Neural progenitor cell (in vitro differentiated cells): ENCODE measurements at regions not wholly inside any gene's neighbourhood (a gene's known extent, or its start where the extent isn't known, plus 50 kb on each side); places are given as distances from the start of the nearest gene placed in this dataset.
"Not testable (repeated sequence)": the region's sequence is repeated elsewhere in the genome, so short reads cannot be mapped to it uniquely, and the experiment has no call there.

Source experiments
- DNase-seq: peaks from one replicate; pipeline ENCODE4 v3.0.0-alpha.2; 2016; ENCODE audit warnings: low spot score
- H2AFZ ChIP-seq: fragments of 200-600 bp; sonication (generic); replicated peaks from 2 replicates; pipeline ENCODE4 v1.6.1; 2016; ENCODE audit warnings: antibody characterized with exemption
- H3F3A ChIP-seq: fragments of 200-600 bp; sonication (generic); 2 replicates; pipeline ENCODE4 v1.6.1; 2016; ENCODE audit warnings: antibody characterized with exemption, low read depth
- H3K27ac ChIP-seq: fragments of 200-600 bp; sonication (generic); 2 replicates; pipeline ENCODE4 v1.5.1; 2016; ENCODE audit warnings: mild to moderate bottlenecking
- H3K27me3 ChIP-seq: fragments of 200-600 bp; sonication (generic); 2 replicates; pipeline ENCODE4 v1.6.1; 2016; ENCODE audit warnings: mild to moderate bottlenecking, moderate library complexity
- H3K36me3 ChIP-seq: fragments of 200-600 bp; sonication (generic); 2 replicates; pipeline ENCODE4 v1.5.1; 2016
- H3K4me1 ChIP-seq: fragments of 200-600 bp; sonication (generic); 2 replicates; pipeline ENCODE4 v1.6.1; 2016; ENCODE audit warnings: mixed run types
- H3K4me2 ChIP-seq: fragments of 200-600 bp; sonication (generic); 2 replicates; pipeline ENCODE4 v1.6.1; 2016
- H3K4me3 ChIP-seq: fragments of 200-600 bp; sonication (generic); 2 replicates; pipeline ENCODE4 v1.5.1; 2016
- H3K79me2 ChIP-seq: fragments of 200-600 bp; sonication (generic); 2 replicates; pipeline ENCODE4 v1.6.1; 2016; ENCODE audit warnings: low read depth
- H3K9ac ChIP-seq: fragments of 200-600 bp; sonication (generic); 2 replicates; pipeline ENCODE4 v1.6.1; 2016
- H3K9me3 ChIP-seq: fragments of 200-600 bp; sonication (generic); 2 replicates; pipeline ENCODE4 v1.5.1; 2016; ENCODE audit warnings: low read depth
- H4K20me1 ChIP-seq: fragments of 200-600 bp; sonication (generic); 2 replicates; pipeline ENCODE4 v1.6.1; 2016; ENCODE audit warnings: low read depth
- H3K27ac Mint-ChIP-seq: 3 replicates; pipeline ENCODE4 v1.8.0; 2021; ENCODE audit warnings: mixed read lengths
- H3K27me3 Mint-ChIP-seq: 2 replicates; pipeline ENCODE4 v1.8.0; 2022; ENCODE audit warnings: low read depth, mild to moderate bottlenecking, inconsistent platforms, moderate library complexity, mixed read lengths; ENCODE audit not compliant: insufficient read depth
- H3K36me3 Mint-ChIP-seq: 3 replicates; pipeline ENCODE4 v1.8.0; 2021; ENCODE audit warnings: mixed read lengths
- H3K4me1 Mint-ChIP-seq: 3 replicates; pipeline ENCODE4 v1.8.0; 2021; ENCODE audit warnings: mixed read lengths
- H3K4me3 Mint-ChIP-seq: 3 replicates; pipeline ENCODE4 v1.8.0; 2021; ENCODE audit warnings: mild to moderate bottlenecking, moderate library complexity, mixed read lengths
- H3K9me3 Mint-ChIP-seq: 3 replicates; pipeline ENCODE4 v1.8.0; 2020; ENCODE audit warnings: mixed read lengths
- CTCF ChIP-seq: fragments of 200-600 bp; sonication (generic); IDR thresholded peaks from 2 replicates; pipeline ENCODE4 v1.5.1; 2017; ENCODE audit warnings: antibody characterized with exemption, mild to moderate bottlenecking
- EZH2 ChIP-seq: fragments of 200-600 bp; sonication (generic); IDR thresholded peaks from 2 replicates; pipeline ENCODE4 v1.6.1; 2017; ENCODE audit warnings: antibody characterized with exemption, mild to moderate bottlenecking, moderate library complexity
- EZH2phosphoT487 ChIP-seq: fragments of 200-600 bp; sonication (generic); IDR thresholded peaks from 2 replicates; pipeline ENCODE4 v1.6.1; 2017; ENCODE audit warnings: antibody characterized with exemption

GRCh38 chrX:82723806-82724205 is 784.3 kb upstream of the POU3F4 start:
- H3K9me3 Mint-ChIP-seq, result no peaks in the 10 kb centered on the region
- Histone ChIP-seq H3K4me2 (no peak overlapping the region), H3K9ac (no peak overlapping the region), H3K4me3 (no peak overlapping the region), H3K79me2 (no peaks in the 10 kb centered on the region), H4K20me1 (no peaks in the 10 kb centered on the region), H3K27me3 (no peaks in the 10 kb centered on the region), H3K36me3 (no peaks in the 10 kb centered on the region), H3K4me1 (no peaks in the 10 kb centered on the region), H3K27ac (no peak overlapping the region), H3F3A (no peaks in the 10 kb centered on the region), H2AFZ (no peak overlapping the region), H3K9me3 (no peaks in the 10 kb centered on the region)
- TF ChIP-seq CTCF, result no peak
- TF ChIP-seq EZH2, result no peak
- TF ChIP-seq EZH2phosphoT487, result no peak
- no peaks in the 10 kb centered on the region for H3K27me3 Mint-ChIP-seq
- DNase-seq, result no peak
- no peaks in the 10 kb centered on the region for H3K36me3 Mint-ChIP-seq
- no peak overlapping the region for H3K4me3 Mint-ChIP-seq
- H3K27ac Mint-ChIP-seq, result no peak overlapping the region
- H3K4me1 Mint-ChIP-seq, result peaks cover 16% of the 10 kb centered on the region

GRCh38 chrX:82727436-82727835 is 780.7 kb upstream of the POU3F4 start:
- not testable (repeated sequence) for H2AFZ ChIP-seq, H3K27ac Mint-ChIP-seq, H3K36me3 Mint-ChIP-seq, H4K20me1 ChIP-seq, H3K27me3 ChIP-seq, H3K36me3 ChIP-seq, H3K27ac ChIP-seq, H3K4me1 ChIP-seq, H3K4me3 ChIP-seq, DNase-seq, H3K9ac ChIP-seq, H3K4me3 Mint-ChIP-seq, H3K79me2 ChIP-seq, H3F3A ChIP-seq, H3K9me3 Mint-ChIP-seq, H3K9me3 ChIP-seq, H3K4me1 Mint-ChIP-seq, H3K4me2 ChIP-seq, H3K27me3 Mint-ChIP-seq

- H3K9me3 Mint-ChIP-seq, result peaks cover 5% of the 10 kb centered on the region
- no peaks in the 10 kb centered on the region for H3K27me3 ChIP-seq
- H3K9ac ChIP-seq, result no peak overlapping the region
- H3K4me1 ChIP-seq, result no peaks in the 10 kb centered on the region
- H4K20me1 ChIP-seq, result no peaks in the 10 kb centered on the region
- no peak for DNase-seq
- no peaks in the 10 kb centered on the region for H3K79me2 ChIP-seq
- H3K9me3 ChIP-seq, result peaks cover 3% of the 10 kb centered on the region
- H3K4me3 Mint-ChIP-seq, result no peak overlapping the region
- TF ChIP-seq CTCF (no peak), EZH2phosphoT487 (no peak), EZH2 (no peak)
- H3K4me2 ChIP-seq, result no peak overlapping the region
- H3K27ac ChIP-seq, result no peak overlapping the region
- no peaks in the 10 kb centered on the region for H3K36me3 ChIP-seq
- no peaks in the 10 kb centered on the region for H3F3A ChIP-seq
- H3K36me3 Mint-ChIP-seq, result no peaks in the 10 kb centered on the region
- H3K4me1 Mint-ChIP-seq, result no peaks in the 10 kb centered on the region
- H3K4me3 ChIP-seq, result no peak overlapping the region
- H2AFZ ChIP-seq, result no peak overlapping the region
- H3K27ac Mint-ChIP-seq, result no peak overlapping the region
- peaks cover 3% of the 10 kb centered on the region for H3K27me3 Mint-ChIP-seq
Measured at GRCh38 chrX:82732861-82733260, 775.2 kb upstream of the POU3F4 start.

- Histone ChIP-seq H3K9me3 (peaks cover 3% of the 10 kb centered on the region), H3K4me2 (no peak overlapping the region), H2AFZ (no peak overlapping the region), H4K20me1 (no peaks in the 10 kb centered on the region), H3K9ac (no peak overlapping the region), H3K36me3 (no peaks in the 10 kb centered on the region), H3K27me3 (no peaks in the 10 kb centered on the region), H3K4me3 (no peak overlapping the region), H3K27ac (no peak overlapping the region), H3F3A (no peaks in the 10 kb centered on the region), H3K4me1 (no peaks in the 10 kb centered on the region), H3K79me2 (no peaks in the 10 kb centered on the region)
- Mint-ChIP-seq H3K4me3 (no peak overlapping the region), H3K9me3 (peaks cover 5% of the 10 kb centered on the region), H3K27ac (no peak overlapping the region), H3K27me3 (peaks cover 3% of the 10 kb centered on the region), H3K4me1 (no peaks in the 10 kb centered on the region), H3K36me3 (no peaks in the 10 kb centered on the region)
- no peak for DNase-seq
- TF ChIP-seq CTCF (no peak), EZH2 (no peak), EZH2phosphoT487 (no peak)
Measured at GRCh38 chrX:82734140-82734539, 774.0 kb upstream of the POU3F4 start.

- not testable (repeated sequence) for H2AFZ ChIP-seq, H3K27ac Mint-ChIP-seq, H3K9me3 ChIP-seq, H3K27me3 Mint-ChIP-seq, H4K20me1 ChIP-seq, H3K4me3 ChIP-seq, H3K9me3 Mint-ChIP-seq, DNase-seq, H3K4me3 Mint-ChIP-seq, H3K27ac ChIP-seq, H3K79me2 ChIP-seq, H3K4me1 Mint-ChIP-seq, H3K9ac ChIP-seq, H3K36me3 ChIP-seq, H3K4me2 ChIP-seq, H3K27me3 ChIP-seq, H3K36me3 Mint-ChIP-seq
- peaks cover 11% of the 10 kb centered on the region for H3K4me1 ChIP-seq
- peaks cover 13% of the 10 kb centered on the region for H3F3A ChIP-seq
Measured at GRCh38 chrX:82738313-82738712, 769.8 kb upstream of the POU3F4 start.
